HG03442 (cell line): ENCODE measurements at regions not wholly inside any gene's neighbourhood (a gene's known extent, or its start where the extent isn't known, plus 50 kb on each side); places are given as distances from the start of the nearest gene placed in this dataset.

ENCODE experiments used
- ATAC-seq: cut with Tn5 transposase; IDR thresholded peaks from one replicate; pipeline ENCODE4 v1.9.1; 2021; ENCODE audit warnings: mild to moderate bottlenecking, moderate library complexity; ENCODE audit not compliant: unreplicated experiment

- ATAC-seq: no peak
Measured at GRCh38 chr4:56209767-56210166, 177.5 kb downstream of the AASDH start.

- ATAC-seq: no peak
Measured at GRCh38 chr4:56208103-56208502, 179.2 kb downstream of the AASDH start.

DNA sequence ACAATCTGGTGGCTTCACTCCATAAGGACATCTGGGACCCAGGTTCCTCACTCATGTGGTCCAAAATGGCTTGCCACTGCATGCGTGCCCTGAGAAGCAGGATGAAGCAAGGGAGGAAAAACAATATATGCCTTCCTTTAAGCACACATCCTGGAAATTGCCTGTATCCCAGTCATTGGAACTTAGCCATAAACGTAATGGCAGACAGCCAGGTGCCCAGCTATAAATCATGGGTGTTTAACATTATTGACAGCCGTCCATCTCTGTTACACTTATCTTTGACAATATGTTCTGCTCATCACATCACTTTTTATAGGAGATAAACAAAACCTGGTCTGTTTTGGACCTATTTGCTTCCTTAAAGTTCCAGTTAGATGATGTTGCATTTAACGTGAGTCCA, 181.0 kb downstream of the AASDH start:
- no peak for ATAC-seq

GRCh38 chr4:56200275-56200674, 187.0 kb downstream of the AASDH start:
- no peak for ATAC-seq

GRCh38 chr4:56198265-56198664, 189.0 kb downstream of the AASDH start:
- ATAC-seq: no peak

DNA sequence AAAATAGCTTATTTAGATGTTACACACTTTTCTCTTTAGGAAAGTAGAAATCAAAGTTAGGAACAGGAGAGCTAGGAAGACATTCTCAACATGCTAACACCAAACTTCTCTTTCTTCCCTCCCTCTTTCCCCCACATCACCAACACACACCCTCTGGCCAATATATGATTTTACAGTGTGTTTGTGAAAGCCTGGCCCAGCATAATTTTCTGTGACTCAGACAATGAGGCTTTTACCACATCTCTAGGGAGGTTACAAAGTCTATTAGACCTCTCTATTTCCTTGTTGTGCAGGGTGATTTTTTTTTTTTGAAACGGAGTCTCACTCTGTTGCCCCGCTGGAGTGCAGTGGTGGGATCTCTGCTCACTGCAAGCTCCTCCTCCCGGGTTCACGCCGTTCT, 189.9 kb downstream of the AASDH start:
- ATAC-seq: no peak

GRCh38 chr4:56195025-56195424, 192.3 kb downstream of the AASDH start:
- ATAC-seq: no peak

DNA sequence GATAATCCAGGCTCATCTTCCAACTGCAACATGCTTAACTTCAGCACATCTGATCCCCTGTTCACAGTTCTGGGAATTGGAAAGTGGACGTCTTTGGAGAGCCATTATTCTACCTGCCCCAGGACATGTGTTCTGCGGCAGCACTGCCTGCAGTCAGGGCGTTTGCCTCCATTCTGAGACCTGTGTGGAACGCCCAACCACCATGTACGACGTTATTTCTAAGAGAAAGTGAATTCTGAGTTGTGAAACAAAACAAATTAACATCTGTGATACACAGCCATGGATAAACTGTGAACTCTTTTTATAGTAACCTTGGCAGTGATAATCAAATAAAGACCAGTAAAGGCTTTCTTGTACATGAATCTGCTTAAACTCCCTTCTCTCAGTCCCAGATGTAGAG, 195.8 kb downstream of the AASDH start:
- no peak for ATAC-seq

GRCh38 chr4:56187688-56188087, 199.6 kb downstream of the AASDH start:
- ATAC-seq: no peak

- ATAC-seq: no peak
Measured at GRCh38 chr4:56186808-56187523, 200.3 kb downstream of the AASDH start.

DNA sequence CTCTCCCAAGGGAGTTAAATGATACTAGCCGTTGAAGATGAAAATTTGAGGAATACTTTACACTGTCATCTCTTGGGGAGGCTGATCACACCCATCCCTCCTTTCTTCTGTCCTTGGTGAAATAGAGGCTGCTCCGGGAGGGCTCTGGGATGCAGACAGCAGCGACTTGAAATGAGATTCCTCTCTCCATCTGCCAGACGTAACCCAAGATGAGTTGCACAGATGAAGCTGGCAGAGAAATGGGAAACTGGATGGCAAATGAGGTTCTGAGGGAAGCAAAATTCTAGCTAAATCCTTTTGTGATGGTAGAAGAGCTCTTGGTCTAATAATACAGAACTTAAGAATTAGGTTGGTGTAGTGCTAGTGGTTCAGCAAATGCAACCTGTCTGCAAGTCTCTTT, 201.4 kb downstream of the AASDH start:
- no peak for ATAC-seq

DNA sequence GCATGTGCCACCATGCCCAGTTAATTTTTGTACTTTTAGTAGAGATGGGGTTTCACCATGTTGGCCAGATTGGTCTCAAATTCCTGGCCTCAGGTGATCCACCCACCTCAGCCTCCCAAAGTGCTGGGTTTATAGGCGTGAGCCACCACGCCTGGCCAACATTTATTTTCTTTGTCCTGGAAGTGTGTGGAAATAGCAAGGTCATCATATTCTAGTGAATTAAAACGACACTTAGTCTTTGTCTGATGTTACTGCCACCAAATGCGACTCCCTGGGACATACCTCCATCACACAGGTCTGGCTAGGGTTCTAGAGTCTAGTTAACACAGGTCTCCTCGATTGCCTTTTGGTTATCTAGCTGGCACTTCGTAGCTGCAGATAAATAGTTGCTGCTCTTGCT, 203.1 kb downstream of the AASDH start:
- no peak for ATAC-seq

- peak; percentile 73 for ATAC-seq
Measured at GRCh38 chr4:56183344-56183959, 203.8 kb downstream of the AASDH start.

DNA sequence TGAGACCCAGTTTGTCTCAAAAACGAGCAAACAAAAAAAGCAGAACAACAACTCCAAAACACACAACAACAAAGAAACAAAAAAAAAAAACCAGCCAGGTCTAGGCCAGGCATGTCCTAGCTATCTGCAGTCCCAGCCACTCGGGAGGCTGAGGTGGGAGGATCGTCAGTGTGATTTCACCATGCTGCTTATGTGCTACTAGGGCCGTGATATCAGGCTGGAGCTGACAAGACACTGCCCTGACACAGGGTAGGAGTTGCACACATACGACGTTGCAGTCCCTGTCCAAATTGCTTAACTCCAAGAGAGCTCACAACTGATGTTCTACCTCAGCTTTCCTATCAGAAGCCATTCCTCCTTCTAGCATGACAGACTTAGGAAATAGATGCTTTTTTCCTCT, 204.9 kb downstream of the AASDH start:
- ATAC-seq: no peak

DNA sequence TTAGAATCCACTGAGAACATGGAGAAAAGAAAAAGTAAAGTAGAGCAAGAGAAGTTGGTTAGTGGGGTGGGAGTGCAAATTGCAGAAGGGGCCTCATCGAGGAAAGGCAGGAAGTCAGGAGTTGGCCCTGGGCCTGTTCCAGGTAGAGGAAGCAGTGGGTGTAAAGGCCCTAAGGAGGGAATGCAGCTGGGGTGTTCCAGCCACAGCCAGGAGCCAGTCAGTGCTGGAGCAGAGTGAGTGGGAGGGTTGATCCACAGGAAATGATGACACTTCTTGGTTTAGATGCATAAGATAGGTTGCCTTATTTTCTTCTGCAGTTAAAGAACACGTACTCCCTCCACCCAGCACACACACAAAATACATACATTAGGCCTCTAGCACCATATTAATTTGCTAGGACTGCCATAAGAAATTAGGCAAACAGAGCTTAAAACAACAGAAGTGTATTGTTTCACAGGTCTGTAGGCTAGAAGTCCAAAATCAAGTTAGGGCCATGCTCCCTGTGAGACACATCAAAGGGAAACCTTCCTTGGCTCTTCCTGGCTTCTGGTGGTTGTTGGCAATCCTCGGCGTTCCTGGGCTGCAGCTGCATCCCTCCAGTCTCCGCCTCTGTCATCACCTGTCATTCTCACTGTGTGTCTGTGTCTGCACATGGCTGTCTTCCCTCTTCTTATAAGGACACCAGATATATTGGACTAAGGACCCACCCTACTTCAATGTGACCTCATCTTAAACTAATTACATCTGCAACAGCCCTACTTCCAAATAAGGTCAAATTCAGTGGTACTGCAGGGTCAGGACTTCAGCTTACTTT, 205.9 kb downstream of the AASDH start:
- no peak for ATAC-seq

DNA sequence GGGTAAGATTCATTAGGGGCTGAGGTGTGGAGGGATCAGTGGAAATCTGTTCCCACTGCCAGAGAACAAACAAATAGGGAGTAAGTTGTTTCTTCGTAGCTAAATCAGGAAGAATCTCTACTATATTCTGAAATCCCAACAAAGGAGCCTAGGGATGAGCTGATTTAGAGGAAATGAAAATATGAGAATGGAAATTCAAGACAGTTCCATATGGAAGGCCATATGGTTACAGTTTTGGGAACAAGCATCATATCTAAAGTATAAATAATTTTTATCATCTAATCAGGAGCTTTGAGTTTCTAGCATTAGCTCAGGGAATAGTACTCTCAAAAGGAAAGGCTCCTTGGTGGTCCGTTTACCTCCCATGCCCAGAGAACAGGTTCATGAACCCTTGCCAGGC, 218.2 kb downstream of the AASDH start:
- no peak for ATAC-seq

DNA sequence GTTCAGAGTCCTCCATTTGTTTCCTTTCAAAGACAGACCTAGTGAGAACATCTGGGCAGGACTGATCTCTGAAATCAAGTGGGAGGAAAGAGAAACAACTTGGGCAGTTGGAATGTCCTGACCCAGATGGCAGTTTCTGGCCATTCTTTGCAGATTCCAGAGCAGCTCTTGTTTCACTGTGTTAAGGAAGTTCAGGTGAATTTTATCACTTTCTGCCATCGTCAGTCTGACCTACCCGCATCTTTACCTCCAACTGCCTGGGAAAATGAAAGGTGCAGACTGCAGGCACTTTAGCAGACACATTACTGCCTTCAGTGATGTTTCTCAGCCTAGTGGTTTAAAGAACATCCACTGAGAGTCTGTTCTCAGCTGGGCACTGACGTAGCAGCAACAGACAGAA, 216.2 kb downstream of the CEP135 start:
- no peak for ATAC-seq

DNA sequence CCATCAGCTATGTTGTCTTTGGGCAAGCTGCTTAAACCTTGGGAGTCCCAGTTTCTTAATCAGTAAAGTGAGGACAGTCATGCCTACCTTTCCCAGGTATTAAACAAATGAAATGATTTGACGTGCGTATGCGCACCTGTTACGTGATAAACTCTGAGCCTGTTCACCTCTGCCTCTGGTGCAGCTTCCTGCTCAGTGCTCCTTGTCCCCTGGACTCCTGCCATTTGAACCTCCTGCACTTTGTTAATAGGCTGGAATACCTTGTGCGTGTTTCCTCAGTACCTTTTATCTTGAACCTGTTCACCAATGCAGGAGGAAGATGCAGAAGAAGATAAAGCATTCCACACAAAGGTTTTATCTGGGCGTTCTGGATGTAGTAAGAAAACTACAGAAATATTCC, 211.9 kb downstream of the CEP135 start:
- ATAC-seq: no peak

- ATAC-seq: no peak
Measured at GRCh38 chr4:56158483-56158882, 209.7 kb downstream of the CEP135 start.

DNA sequence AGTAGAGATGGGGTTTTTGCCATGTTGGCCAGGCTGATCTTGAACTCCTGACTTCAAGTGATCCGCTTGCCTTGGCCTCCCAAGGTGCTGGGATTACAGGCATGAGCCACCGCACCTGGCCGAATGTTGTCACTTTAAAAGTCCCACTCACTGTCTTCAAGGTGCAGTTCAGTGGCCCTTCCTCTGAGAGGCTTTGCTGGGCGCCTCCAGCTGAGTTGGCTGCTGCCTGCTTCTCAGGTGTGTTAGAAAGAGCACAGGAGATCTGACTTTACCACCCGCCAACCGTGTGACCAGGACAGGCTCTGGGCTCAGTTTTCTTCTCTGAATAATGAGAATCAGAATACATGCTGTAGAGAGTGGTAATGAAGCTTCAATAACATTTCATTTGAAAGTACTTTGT, 207.4 kb downstream of the CEP135 start:
- no peak for ATAC-seq

GRCh38 chr4:56155432-56155831, 206.7 kb downstream of the CEP135 start:
- no peak for ATAC-seq

DNA sequence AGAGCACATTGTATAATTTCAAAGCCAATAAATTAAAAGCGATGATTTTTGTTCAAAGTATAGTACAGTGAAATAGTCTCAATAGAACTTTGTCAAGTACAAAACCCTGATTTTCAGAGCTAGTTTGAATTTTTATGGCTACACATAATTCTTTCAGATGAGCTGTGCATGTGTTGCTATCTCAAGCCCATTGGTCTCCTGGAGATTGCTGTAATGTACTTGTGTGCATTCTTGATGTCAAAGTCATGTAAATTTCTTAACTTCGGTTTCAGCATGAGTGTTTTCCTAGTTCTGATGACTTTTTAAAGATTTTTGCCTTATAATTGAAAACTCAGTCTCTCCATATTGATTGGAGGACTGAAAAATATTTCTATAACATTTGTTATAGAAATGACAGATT, 200.8 kb downstream of the CEP135 start:
- no peak for ATAC-seq
